H1 (cell line): ENCODE measurements at regions not wholly inside any gene's neighbourhood (a gene's known extent, or its start where the extent isn't known, plus 50 kb on each side); places are given as distances from the start of the nearest gene placed in this dataset.

Experiments used
- CTCF ChIA-PET: fragments of 300-600 bp; sonication (Branson Sonifier 250); formaldehyde crosslinking; loops from one replicate; lab custom pipeline; 2021; ENCODE audit not compliant: partially characterized antibody; lab: Charles Lee
- POLR2A ChIA-PET: fragments of 300-600 bp; sonication (Branson Sonifier 250); formaldehyde crosslinking; loops from one replicate; lab custom pipeline; 2021; ENCODE audit warnings: inconsistent platforms; ENCODE audit not compliant: partially characterized antibody; lab: Charles Lee
- DNase-seq, 2 experiments: peaks; one replicate each; pipeline versions ENCODE4 v3.0.0 to v3.0.0-alpha.2; 2010 to 2022; ENCODE audit warnings: low spot score in 2 of 2, low read depth in 1 of 2, mixed read lengths in 1 of 2
- FAIRE-seq: peaks from 2 replicates; lab custom pipeline; 2011; peaks lifted over from hg19 to GRCh38; lab: Jason Lieb, UNC
- H2AFZ ChIP-seq: 2 replicates; pipeline ENCODE4 v1.8.1; 2012; ENCODE audit warnings: low read length, inconsistent platforms
- H2AK5ac ChIP-seq: 2 replicates; pipeline ENCODE4 v1.6.1; 2013; ENCODE audit warnings: low read depth, low read length
- H2BK120ac ChIP-seq: replicated peaks from 2 replicates; pipeline ENCODE3; 2013; ENCODE audit warnings: low read depth, low read length, inconsistent platforms
- H2BK12ac ChIP-seq: 2 replicates; pipeline ENCODE4 v1.6.1; 2013; ENCODE audit warnings: low read depth, low read length
- H2BK15ac ChIP-seq: 2 replicates; pipeline ENCODE4 v1.6.1; 2013; ENCODE audit warnings: low read length
- H2BK20ac ChIP-seq: 2 replicates; pipeline ENCODE4 v1.6.1; 2013; ENCODE audit warnings: low read length
- H2BK5ac ChIP-seq: 2 replicates; pipeline ENCODE4 v1.6.1; 2013; ENCODE audit warnings: low read depth, low read length
- H3K14ac ChIP-seq: 2 replicates; pipeline ENCODE4 v1.6.1; 2013; ENCODE audit warnings: inconsistent platforms; ENCODE audit not compliant: insufficient read length
- H3K18ac ChIP-seq: 2 replicates; pipeline ENCODE4 v1.6.1; 2013; ENCODE audit warnings: low read length; ENCODE audit errors: extremely low read depth
- H3K23ac ChIP-seq: 2 replicates; pipeline ENCODE4 v1.6.1; 2013; ENCODE audit warnings: inconsistent platforms; ENCODE audit not compliant: insufficient read length
- H3K23me2 ChIP-seq: 2 replicates; pipeline ENCODE4 v1.6.1; 2013; ENCODE audit warnings: low read depth, low read length
- H3K27ac ChIP-seq: 2 replicates; pipeline ENCODE4 v1.6.1; 2011; ENCODE audit warnings: low read depth, low read length, inconsistent platforms
- H3K27me3 ChIP-seq, 4 experiments: replicated peaks in 1 of 4; 1 replicate in 1 of 4; 2 replicates in 3 of 4; pipeline versions ENCODE4 v1.6.1 to v1.8.1; 2011 to 2013; ENCODE audit warnings: low read length in 3 of 4, mild to moderate bottlenecking in 3 of 4, inconsistent platforms in 2 of 4, mixed read lengths in 2 of 4, moderate library complexity in 1 of 4; ENCODE audit not compliant: control insufficient read depth in 3 of 4, insufficient read depth in 3 of 4; ENCODE audit errors: extremely low read depth in 1 of 4
- H3K36me3 ChIP-seq, 4 experiments: 2 replicates each; pipeline versions ENCODE4 v1.6.1 to v1.8.1; 2011 to 2013; ENCODE audit warnings: mild to moderate bottlenecking in 4 of 4, low read length in 3 of 4, moderate library complexity in 2 of 4, control low read depth in 1 of 4, inconsistent platforms in 1 of 4; ENCODE audit not compliant: insufficient read depth in 4 of 4, control insufficient read depth in 2 of 4
- H3K4ac ChIP-seq: replicated peaks from 2 replicates; pipeline ENCODE3; 2013; ENCODE audit warnings: low read length, low read depth, mixed read lengths, inconsistent platforms; ENCODE audit not compliant: insufficient read length
- H3K4me1 ChIP-seq, 4 experiments: replicated peaks in 1 of 4; 1 replicate in 1 of 4; 2 replicates in 3 of 4; pipeline versions ENCODE4 v1.6.1 to v1.8.1; 2011 to 2013; ENCODE audit warnings: low read length in 3 of 4, inconsistent platforms in 2 of 4, mixed read lengths in 1 of 4; ENCODE audit not compliant: insufficient read depth in 4 of 4, control insufficient read depth in 3 of 4
- H3K4me2 ChIP-seq, 2 experiments: 2 replicates each; pipeline versions ENCODE4 v1.6.1 to v1.8.1; 2011 to 2013; ENCODE audit warnings: low read depth in 2 of 2, low read length in 2 of 2, control low read depth in 1 of 2, inconsistent platforms in 1 of 2, mild to moderate bottlenecking in 1 of 2; ENCODE audit not compliant: insufficient read depth in 1 of 2
- H3K4me3 ChIP-seq, 4 experiments: fragments of 200-600, 300-600 bp in 1 of 4; sonication (generic), shearing (Covaris generic), sonication (Bioruptor Twin) in 1 of 4; 2 replicates each; pipeline versions ENCODE4 v1.5.1 to v1.8.1; 2011 to 2016; ENCODE audit warnings: low read length in 4 of 4, low read depth in 3 of 4, control low read depth in 2 of 4, inconsistent platforms in 2 of 4, mild to moderate bottlenecking in 2 of 4, mixed read lengths in 1 of 4, moderate library complexity in 1 of 4; ENCODE audit not compliant: insufficient read depth in 2 of 4; ENCODE audit errors: extremely low read depth in 1 of 4
- H3K56ac ChIP-seq: replicated peaks from 2 replicates; pipeline ENCODE3; 2013; ENCODE audit warnings: low read depth, mild to moderate bottlenecking, mixed read lengths, low read length, inconsistent platforms; ENCODE audit not compliant: insufficient read length
- H3K79me1 ChIP-seq: 2 replicates; pipeline ENCODE4 v1.6.1; 2013; ENCODE audit warnings: low read depth, low read length, control low read depth
- H3K79me2 ChIP-seq, 2 experiments: 2 replicates each; pipeline versions ENCODE4 v1.6.1 to v1.8.1; 2012 to 2013; ENCODE audit warnings: low read length in 2 of 2, mild to moderate bottlenecking in 2 of 2, inconsistent platforms in 1 of 2; ENCODE audit not compliant: insufficient read depth in 2 of 2, control insufficient read depth in 1 of 2
- H3K9ac ChIP-seq, 4 experiments: replicated peaks in 1 of 4; 1 replicate in 1 of 4; 2 replicates in 3 of 4; pipeline versions ENCODE4 v1.6.1 to v1.8.1; 2011 to 2013; ENCODE audit warnings: low read depth in 3 of 4, low read length in 3 of 4, control low read depth in 2 of 4, mild to moderate bottlenecking in 2 of 4, moderate library complexity in 2 of 4, inconsistent platforms in 1 of 4; ENCODE audit errors: extremely low read depth in 1 of 4
- H3K9me3 ChIP-seq, 2 experiments: 2 replicates each; pipeline versions ENCODE4 v1.6.1 to v1.8.1; 2012 to 2013; ENCODE audit warnings: mild to moderate bottlenecking in 2 of 2, moderate library complexity in 2 of 2, control low read depth in 1 of 2, inconsistent platforms in 1 of 2, low read depth in 1 of 2, low read length in 1 of 2, mixed read lengths in 1 of 2; ENCODE audit not compliant: insufficient read depth in 2 of 2
- H4K20me1 ChIP-seq, 2 experiments: replicated peaks in 1 of 2; 2 replicates each; pipeline versions ENCODE3 to v1.8.1; 2011 to 2013; ENCODE audit warnings: inconsistent platforms in 2 of 2, low read length in 2 of 2, mild to moderate bottlenecking in 1 of 2; ENCODE audit not compliant: insufficient read depth in 2 of 2, control insufficient read depth in 1 of 2
- H4K5ac ChIP-seq: 2 replicates; pipeline ENCODE4 v1.6.1; 2013; ENCODE audit warnings: low read length, low read depth, mixed read lengths, inconsistent platforms; ENCODE audit not compliant: insufficient read length
- H4K8ac ChIP-seq: 2 replicates; pipeline ENCODE4 v1.8.0; 2013; ENCODE audit warnings: mild to moderate bottlenecking, moderate library complexity, low read length, inconsistent platforms; ENCODE audit not compliant: insufficient read depth; ENCODE audit errors: extremely low read depth
- H4K91ac ChIP-seq: replicated peaks from 2 replicates; pipeline ENCODE3; 2013; ENCODE audit warnings: low read length, mixed read lengths, inconsistent platforms; ENCODE audit not compliant: insufficient read length
- HDAC6 ChIP-seq: IDR thresholded peaks from one replicate; pipeline ENCODE4 v1.7.1; 2012; ENCODE audit warnings: low read depth, mild to moderate bottlenecking, inconsistent platforms, low read length, moderate library complexity
- MAX ChIP-seq: IDR thresholded peaks from 2 replicates; pipeline ENCODE4 v1.6.1; 2012; ENCODE audit warnings: inconsistent platforms
- NRF1 ChIP-seq: IDR thresholded peaks from 2 replicates; pipeline ENCODE4 v1.6.1; 2011; ENCODE audit warnings: mild to moderate bottlenecking, low read depth, low read length, improper control_type of control experiment
- POLR2AphosphoS5 ChIP-seq: IDR thresholded peaks from 2 replicates; pipeline ENCODE4 v1.6.1; 2011; ENCODE audit warnings: low read depth, low read length
- RXRA ChIP-seq: IDR thresholded peaks from 2 replicates; pipeline ENCODE4 v1.6.1; 2011; ENCODE audit warnings: low read depth, mild to moderate bottlenecking, low read length, moderate library complexity; ENCODE audit not compliant: insufficient read depth
- SIN3A ChIP-seq, 2 experiments: IDR thresholded peaks in 1 of 2; conservative IDR thresholded peaks in 1 of 2; 2 replicates each; pipeline ENCODE4 v1.6.1; 2011 to 2012; ENCODE audit warnings: low read length in 2 of 2, improper control_type of control experiment in 1 of 2, low read depth in 1 of 2, mild to moderate bottlenecking in 1 of 2
- SP4 ChIP-seq: IDR thresholded peaks from 2 replicates; pipeline ENCODE4 v1.6.1; 2012; ENCODE audit warnings: low read length, inconsistent platforms
- TAF7 ChIP-seq: optimal IDR thresholded peaks from 2 replicates; pipeline ENCODE3; 2011; ENCODE audit warnings: low read depth, mild to moderate bottlenecking, inconsistent platforms, low read length, moderate library complexity, borderline replicate concordance
- TBP ChIP-seq: IDR thresholded peaks from 2 replicates; pipeline ENCODE4 v1.6.1; 2011; ENCODE audit warnings: low read depth, low read length, improper control_type of control experiment
- ZNF274 ChIP-seq: IDR thresholded peaks from 2 replicates; pipeline ENCODE4 v1.7.0; 2012; ENCODE audit warnings: low read length, borderline replicate concordance; ENCODE audit errors: extremely low read depth
- WGBS, 2 experiments: shearing (Covaris generic) in 1 of 2; methylation state at CpG; one replicate each; pipeline versions ENCODE4 v1.1.6 to v1.1.7; 2013 to 2015; ENCODE audit warnings: low lambda C conversion rate in 2 of 2, mixed read lengths in 2 of 2, inconsistent platforms in 1 of 2, low coverage in 1 of 2, missing lambda C conversion rate in 1 of 2; ENCODE audit not compliant: insufficient replicate concordance in 2 of 2, insufficient coverage in 1 of 2, insufficient read length in 1 of 2; ENCODE audit errors: extremely low coverage in 1 of 2, missing lambda C conversion rate in 1 of 2; 5-methylcytosine and 5-hydroxymethylcytosine counted together
- TF ChIP-seq, protein P1 (sequence below), 3 experiments: IDR thresholded peaks; 1 replicate in 2 of 3; 2 replicates in 1 of 3; pipeline versions ENCODE4 v1.5.1 to v1.6.1; 2011; ENCODE audit warnings: low read length in 3 of 3, mild to moderate bottlenecking in 3 of 3, inconsistent platforms in 2 of 3, low read depth in 1 of 3, moderate library complexity in 1 of 3; ENCODE audit not compliant: insufficient read depth in 1 of 3; ENCODE audit errors: control extremely low read depth in 1 of 3
- TF ChIP-seq, protein P2 (sequence below): IDR thresholded peaks from 2 replicates; pipeline ENCODE4 v1.6.1; 2012; ENCODE audit warnings: inconsistent platforms

- Histone ChIP-seq H2AK5ac (no peak overlapping the region), H3K56ac (no peak overlapping the region), H3K18ac (no peak overlapping the region), H2BK12ac (no peak overlapping the region), H3K27ac (no peak overlapping the region), H3K79me2 (no peaks in the 10 kb centered on the region), H4K91ac (no peak overlapping the region), H3K79me1 (no peaks in the 10 kb centered on the region), H3K4me2 (no peak overlapping the region), H3K9me3 (no peaks in the 10 kb centered on the region), H3K27me3 (no peaks in the 10 kb centered on the region), H3K23ac (no peak overlapping the region), H4K20me1 (no peaks in the 10 kb centered on the region), H2AFZ (no peak overlapping the region), H2BK15ac (no peak overlapping the region), H3K23me2 (no peaks in the 10 kb centered on the region), H2BK5ac (no peak overlapping the region), H3K14ac (no peak overlapping the region), H3K4ac (no peak overlapping the region), H3K4me1 (no peaks in the 10 kb centered on the region), H3K9ac (no peak overlapping the region), H2BK20ac (no peak overlapping the region), H4K8ac (no peak overlapping the region), H3K4me3 (no peak overlapping the region), H4K5ac (no peak overlapping the region), H3K36me3 (no peaks in the 10 kb centered on the region), H2BK120ac (no peak overlapping the region)
- ChIA-PET POLR2A (interaction anchor here (1.2 kb wide), 1 partner anchor 8 kb away, joined by 3 read pairs; no protein-coding TSS in a partner anchor), CTCF (no interaction called here)
- 100% methylated on average over 1 of the region's 1 CpG; no CpG with 5 or more reads in 1 of the 2 experiments for WGBS, 2 experiments
- FAIRE-seq = no peak
- no peak for DNase-seq
- TF ChIP-seq HDAC6 (no peak), NRF1 (no peak), RXRA (no peak), MAX (no peak), ZNF274 (no peak), SIN3A (conservative IDR thresholded peaks at IDR 0.05 in 1 of 2, IDR thresholded peaks at IDR 0.05 in 1 of 2; ENCODE audit: low read depth in 1 of 2, low read length in 2 of 2) (no peak), SP4 (no peak), TBP (no peak), POLR2AphosphoS5 (no peak), TAF7 (no peak)
- TF ChIP-seq, protein P1, sequence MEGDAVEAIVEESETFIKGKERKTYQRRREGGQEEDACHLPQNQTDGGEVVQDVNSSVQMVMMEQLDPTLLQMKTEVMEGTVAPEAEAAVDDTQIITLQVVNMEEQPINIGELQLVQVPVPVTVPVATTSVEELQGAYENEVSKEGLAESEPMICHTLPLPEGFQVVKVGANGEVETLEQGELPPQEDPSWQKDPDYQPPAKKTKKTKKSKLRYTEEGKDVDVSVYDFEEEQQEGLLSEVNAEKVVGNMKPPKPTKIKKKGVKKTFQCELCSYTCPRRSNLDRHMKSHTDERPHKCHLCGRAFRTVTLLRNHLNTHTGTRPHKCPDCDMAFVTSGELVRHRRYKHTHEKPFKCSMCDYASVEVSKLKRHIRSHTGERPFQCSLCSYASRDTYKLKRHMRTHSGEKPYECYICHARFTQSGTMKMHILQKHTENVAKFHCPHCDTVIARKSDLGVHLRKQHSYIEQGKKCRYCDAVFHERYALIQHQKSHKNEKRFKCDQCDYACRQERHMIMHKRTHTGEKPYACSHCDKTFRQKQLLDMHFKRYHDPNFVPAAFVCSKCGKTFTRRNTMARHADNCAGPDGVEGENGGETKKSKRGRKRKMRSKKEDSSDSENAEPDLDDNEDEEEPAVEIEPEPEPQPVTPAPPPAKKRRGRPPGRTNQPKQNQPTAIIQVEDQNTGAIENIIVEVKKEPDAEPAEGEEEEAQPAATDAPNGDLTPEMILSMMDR (IDR thresholded peaks at IDR 0.05; ENCODE audit: control extremely low read depth in 1 of 3, insufficient read depth in 1 of 3, low read depth in 1 of 3, low read length in 3 of 3) = no peak
- TF ChIP-seq, protein P2, sequence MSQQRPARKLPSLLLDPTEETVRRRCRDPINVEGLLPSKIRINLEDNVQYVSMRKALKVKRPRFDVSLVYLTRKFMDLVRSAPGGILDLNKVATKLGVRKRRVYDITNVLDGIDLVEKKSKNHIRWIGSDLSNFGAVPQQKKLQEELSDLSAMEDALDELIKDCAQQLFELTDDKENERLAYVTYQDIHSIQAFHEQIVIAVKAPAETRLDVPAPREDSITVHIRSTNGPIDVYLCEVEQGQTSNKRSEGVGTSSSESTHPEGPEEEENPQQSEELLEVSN = no peak
These were observed 170.2 kb upstream of the KCNJ15 start for GRCh38 chr21:38086580-38086979.
